Chondrocyte (in vitro differentiated cells): ENCODE measurements at regions not wholly inside any gene's neighbourhood (a gene's known extent, or its start where the extent isn't known, plus 50 kb on each side); places are given as distances from the start of the nearest gene placed in this dataset.

Experiments
- DNase-seq: peaks from one replicate; pipeline ENCODE4 v3.0.0; 2021; ENCODE audit warnings: mixed read lengths, low spot score
- H3K27ac Mint-ChIP-seq: one replicate; pipeline ENCODE4 v1.8.0; 2021; ENCODE audit warnings: mild to moderate bottlenecking, moderate library complexity, mixed read lengths; ENCODE audit not compliant: unreplicated experiment
- H3K27me3 Mint-ChIP-seq: 2 replicates; pipeline ENCODE4 v1.8.0; 2021; ENCODE audit warnings: low read depth, mixed read lengths
- H3K36me3 Mint-ChIP-seq: 2 replicates; pipeline ENCODE4 v1.8.0; 2021; ENCODE audit warnings: low read depth, mixed read lengths
- H3K4me1 Mint-ChIP-seq: 2 replicates; pipeline ENCODE4 v1.8.0; 2021; ENCODE audit warnings: low read depth, mild to moderate bottlenecking, mixed read lengths
- H3K4me3 Mint-ChIP-seq: one replicate; pipeline ENCODE4 v1.8.0; 2021; ENCODE audit warnings: mild to moderate bottlenecking, moderate library complexity, mixed read lengths; ENCODE audit not compliant: unreplicated experiment
- H3K9me3 Mint-ChIP-seq: 2 replicates; pipeline ENCODE4 v1.8.0; 2021; ENCODE audit warnings: low read depth, mixed read lengths
- CTCF ChIP-seq: fragments of 200-600 bp; sonication (generic); IDR thresholded peaks from 2 replicates; pipeline ENCODE4 v1.5.0; 2021; ENCODE audit warnings: antibody characterized with exemption, mild to moderate bottlenecking, moderate library complexity

- TF ChIP-seq CTCF, result no peak
- peak overlapping the region; percentile 53 for H3K27ac Mint-ChIP-seq
- H3K4me1 Mint-ChIP-seq, result peaks cover 11% of the 10 kb centered on the region
- H3K9me3 Mint-ChIP-seq, result no peaks in the 10 kb centered on the region
- H3K27me3 Mint-ChIP-seq, result peaks cover 20% of the 10 kb centered on the region
- H3K4me3 Mint-ChIP-seq, result no peak overlapping the region
- no peaks in the 10 kb centered on the region for H3K36me3 Mint-ChIP-seq
- no peak for DNase-seq
Measured at GRCh38 chr13:26964278-26965250, 204.0 kb upstream of the GPR12 start.

GRCh38 chr13:26962671-26963070 is 202.1 kb upstream of the GPR12 start:
- Mint-ChIP-seq H3K4me3 (no peak overlapping the region), H3K36me3 (no peaks in the 10 kb centered on the region), H3K27ac (no peak overlapping the region), H3K9me3 (no peaks in the 10 kb centered on the region), H3K27me3 (peaks cover 21% of the 10 kb centered on the region), H3K4me1 (peaks cover 11% of the 10 kb centered on the region)
- TF ChIP-seq CTCF, result no peak
- DNase-seq, result no peak

GRCh38 chr13:26961890-26962615 is 201.5 kb upstream of the GPR12 start:
- no peak for DNase-seq
- TF ChIP-seq CTCF, result no peak
- Mint-ChIP-seq H3K27ac (no peak overlapping the region), H3K27me3 (peaks cover 21% of the 10 kb centered on the region), H3K36me3 (no peaks in the 10 kb centered on the region), H3K9me3 (no peaks in the 10 kb centered on the region), H3K4me1 (peaks cover 11% of the 10 kb centered on the region), H3K4me3 (no peak overlapping the region)

GRCh38 chr13:26957182-26957581 is 196.6 kb upstream of the GPR12 start:
- H3K4me3 Mint-ChIP-seq, result no peak overlapping the region
- H3K4me1 Mint-ChIP-seq, result no peaks in the 10 kb centered on the region
- TF ChIP-seq CTCF, result no peak
- H3K36me3 Mint-ChIP-seq, result no peaks in the 10 kb centered on the region
- DNase-seq, result no peak
- H3K9me3 Mint-ChIP-seq, result no peaks in the 10 kb centered on the region
- peaks cover 42% of the 10 kb centered on the region for H3K27me3 Mint-ChIP-seq
- no peak overlapping the region for H3K27ac Mint-ChIP-seq

- H3K4me1 Mint-ChIP-seq, result no peaks in the 10 kb centered on the region
- no peak overlapping the region for H3K27ac Mint-ChIP-seq
- peaks cover 44% of the 10 kb centered on the region for H3K27me3 Mint-ChIP-seq
- no peak for DNase-seq
- TF ChIP-seq CTCF, result no peak
- no peak overlapping the region for H3K4me3 Mint-ChIP-seq
- H3K9me3 Mint-ChIP-seq, result no peaks in the 10 kb centered on the region
- H3K36me3 Mint-ChIP-seq, result no peaks in the 10 kb centered on the region
Measured at GRCh38 chr13:26956522-26957142, 196.0 kb upstream of the GPR12 start.
